HG02642 (cell line): ENCODE measurements at regions not wholly inside any gene's neighbourhood (a gene's known extent, or its start where the extent isn't known, plus 50 kb on each side); places are given as distances from the start of the nearest gene placed in this dataset.
"Not testable (repeated sequence)": the region's sequence is repeated elsewhere in the genome, so short reads cannot be mapped to it uniquely, and the experiment has no call there.

Source experiments
- ATAC-seq: cut with Tn5 transposase; IDR thresholded peaks from one replicate; pipeline ENCODE4 v1.9.1; 2021; ENCODE audit warnings: mild to moderate bottlenecking; ENCODE audit not compliant: unreplicated experiment, poor library complexity

- ATAC-seq: no peak
Observed at GRCh38 chr6:159421586-159421985, 252.4 kb downstream of the FNDC1 start.

GRCh38 chr6:159418997-159419396, 249.8 kb downstream of the FNDC1 start:
- no peak for ATAC-seq

- no peak for ATAC-seq
Observed at GRCh38 chr6:159416891-159417560, 247.8 kb downstream of the FNDC1 start.

GRCh38 chr6:159415540-159415939, 246.3 kb downstream of the FNDC1 start:
- ATAC-seq: no peak

- ATAC-seq: no peak
Observed at GRCh38 chr6:159414711-159415110, 245.5 kb downstream of the FNDC1 start.

- ATAC-seq: not testable (repeated sequence)
Observed at GRCh38 chr6:159407211-159407780, 238.1 kb downstream of the FNDC1 start.

- no peak for ATAC-seq
Observed at GRCh38 chr6:159404296-159404695, 235.1 kb downstream of the FNDC1 start.

GRCh38 chr6:159400826-159401225, 231.6 kb downstream of the FNDC1 start:
- ATAC-seq: no peak

GRCh38 chr6:159399751-159400221, 230.6 kb downstream of the FNDC1 start:
- ATAC-seq: no peak

- ATAC-seq: no peak
Observed at GRCh38 chr6:159398633-159399032, 229.4 kb downstream of the FNDC1 start.

- ATAC-seq: no peak
Observed at GRCh38 chr6:159397753-159398152, 228.6 kb downstream of the FNDC1 start.

- ATAC-seq: no peak
Observed at GRCh38 chr6:159395609-159396008, 226.4 kb downstream of the FNDC1 start.

- not testable (repeated sequence) for ATAC-seq
Observed at GRCh38 chr6:159392695-159393094, 223.5 kb downstream of the FNDC1 start.

GRCh38 chr6:159390381-159390780, 221.2 kb downstream of the FNDC1 start:
- ATAC-seq: no peak

GRCh38 chr6:159389695-159390094, 220.5 kb downstream of the FNDC1 start:
- ATAC-seq: no peak

GRCh38 chr6:159380114-159380513, 210.9 kb downstream of the FNDC1 start:
- ATAC-seq: no peak

- no peak for ATAC-seq
Observed at GRCh38 chr6:159378411-159379328, 209.5 kb downstream of the FNDC1 start.

GRCh38 chr6:159376516-159377158, 207.4 kb downstream of the FNDC1 start:
- no peak for ATAC-seq

GRCh38 chr6:159375014-159375413, 205.8 kb downstream of the FNDC1 start:
- ATAC-seq: no peak

GRCh38 chr6:159373670-159374069, 204.5 kb downstream of the FNDC1 start:
- ATAC-seq: no peak

- ATAC-seq: no peak
Observed at GRCh38 chr6:159372333-159372732, 203.1 kb downstream of the FNDC1 start.
